Tongue (tissue), 1 donor: ENCODE measurements at regions not wholly inside any gene's neighbourhood (a gene's known extent, or its start where the extent isn't known, plus 50 kb on each side); places are given as distances from the start of the nearest gene placed in this dataset.
A peak's percentile ranks its signal among the peaks of the same experiment; 100 is the strongest.

Source experiments
- DNase-seq: peaks from one replicate; pipeline ENCODE4 v3.0.0-alpha.2; 2015

GRCh38 chr6:101222007-101222406 is 171.5 kb upstream of the GRIK2 start:
- DNase-seq = no peak

GRCh38 chr6:101224751-101225150 is 168.8 kb upstream of the GRIK2 start:
- DNase-seq = no peak

DNA sequence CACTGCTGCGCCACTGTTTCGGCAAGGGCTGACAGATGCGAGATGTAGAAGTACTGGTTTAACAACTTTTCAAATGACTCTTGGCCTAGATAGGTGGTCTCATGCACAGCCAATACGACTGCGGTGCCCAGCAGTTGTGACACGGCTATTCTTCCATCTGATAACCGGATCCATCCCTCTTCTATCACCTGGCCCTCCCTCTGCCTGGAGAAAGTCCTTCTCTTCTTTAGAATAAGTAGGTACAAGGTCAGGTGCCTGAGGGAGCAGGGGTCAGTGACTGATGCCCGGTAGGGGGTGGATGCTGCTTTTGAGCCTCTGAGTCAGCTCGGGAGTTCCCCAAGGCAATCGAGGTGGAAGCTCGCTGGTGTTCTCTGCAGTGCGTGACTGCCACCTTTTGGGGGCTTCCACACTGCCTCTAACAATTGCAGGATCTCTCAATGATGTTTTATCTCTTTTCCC is 166.8 kb upstream of the GRIK2 start:
- no peak for DNase-seq

DNA sequence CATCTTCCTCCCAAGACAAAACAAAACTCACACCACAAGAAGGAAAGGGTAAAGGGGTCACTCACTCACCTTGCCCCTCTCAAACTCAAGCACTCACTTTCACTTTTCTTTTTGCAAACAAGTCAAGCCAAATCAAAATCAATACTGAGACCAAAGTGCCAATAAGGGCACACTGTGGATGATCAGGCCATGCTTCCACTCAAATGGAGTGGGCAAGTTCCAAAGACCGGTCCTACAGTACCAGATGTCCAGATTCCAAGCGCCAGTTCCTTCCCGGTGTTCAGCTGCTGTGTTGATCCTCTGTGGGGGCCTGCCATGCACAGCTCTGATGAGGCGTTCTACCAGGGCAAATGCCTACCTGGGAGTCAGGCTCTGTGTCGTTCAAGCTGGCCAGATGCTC is 162.6 kb upstream of the GRIK2 start:
- DNase-seq = no peak

GRCh38 chr6:101231606-101232235 is 161.8 kb upstream of the GRIK2 start:
- DNase-seq = no peak

GRCh38 chr6:101232961-101233360 is 160.5 kb upstream of the GRIK2 start:
- DNase-seq = no peak

GRCh38 chr6:101236709-101237108 is 156.8 kb upstream of the GRIK2 start:
- DNase-seq = no peak

- no peak for DNase-seq
Measured at GRCh38 chr6:101241442-101241841, 152.1 kb upstream of the GRIK2 start.

DNA sequence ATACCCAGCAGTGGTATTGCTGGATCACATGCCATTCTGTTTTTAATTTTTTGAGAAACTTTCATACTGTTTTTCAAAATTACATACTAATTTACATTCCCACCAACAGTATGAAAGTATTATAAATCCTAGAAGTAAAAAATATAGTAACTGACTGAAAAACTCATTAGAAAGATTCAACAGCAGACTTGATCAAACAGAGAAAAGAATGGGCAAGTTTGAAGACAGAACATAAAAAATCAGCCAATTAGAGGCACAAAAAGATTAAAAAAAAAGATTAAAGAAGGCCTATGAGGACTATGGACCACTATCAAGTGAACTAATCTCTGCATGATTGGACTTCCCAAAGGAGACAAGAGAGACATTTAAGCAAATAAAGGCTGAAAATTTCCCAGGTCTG is 144.0 kb upstream of the GRIK2 start:
- DNase-seq = no peak

DNA sequence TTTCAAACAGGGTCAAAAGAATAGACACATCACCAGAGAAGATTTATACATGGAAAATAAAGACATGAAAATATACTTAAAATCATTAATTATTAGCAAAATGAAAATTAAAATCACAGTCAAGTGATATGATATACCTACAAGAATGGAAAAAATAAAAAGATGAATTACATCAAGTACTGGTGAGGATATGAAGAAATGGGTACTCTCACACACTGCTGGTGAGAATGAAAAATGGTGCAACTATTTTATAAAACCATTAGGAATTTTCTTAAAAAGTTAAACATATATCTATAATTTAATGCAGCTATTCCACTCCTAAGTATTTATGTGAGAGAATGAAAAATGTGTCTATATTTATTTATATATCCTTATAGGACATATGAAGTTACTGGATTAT is 136.3 kb upstream of the GRIK2 start:
- no peak for DNase-seq

GRCh38 chr6:101259505-101259904 is 134.0 kb upstream of the GRIK2 start:
- no peak for DNase-seq

DNA sequence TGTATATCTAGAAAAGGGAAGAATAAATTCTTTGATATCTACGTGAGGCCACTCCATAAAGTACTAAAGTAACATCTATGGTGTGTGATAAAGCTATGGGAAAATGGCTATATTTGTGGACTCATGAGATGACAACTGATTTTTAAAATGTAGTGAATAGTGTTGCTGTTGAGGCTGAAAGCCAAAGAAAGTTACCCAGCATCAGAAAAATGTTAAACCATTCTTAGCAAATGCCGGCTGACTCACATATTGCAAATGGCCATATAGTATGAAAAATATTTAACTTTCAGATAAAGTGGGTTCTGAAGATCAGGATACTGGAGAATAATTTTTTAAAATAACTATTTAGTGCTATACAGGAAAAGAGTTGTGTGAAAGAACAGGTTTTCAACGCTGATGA is 129.9 kb upstream of the GRIK2 start:
- DNase-seq = no peak

- no peak for DNase-seq
Measured at GRCh38 chr6:101266063-101266462, 127.4 kb upstream of the GRIK2 start.

- DNase-seq = no peak
Measured at GRCh38 chr6:101268541-101268940, 125.0 kb upstream of the GRIK2 start.

- DNase-seq = no peak
Measured at GRCh38 chr6:101275251-101275650, 118.3 kb upstream of the GRIK2 start.

DNA sequence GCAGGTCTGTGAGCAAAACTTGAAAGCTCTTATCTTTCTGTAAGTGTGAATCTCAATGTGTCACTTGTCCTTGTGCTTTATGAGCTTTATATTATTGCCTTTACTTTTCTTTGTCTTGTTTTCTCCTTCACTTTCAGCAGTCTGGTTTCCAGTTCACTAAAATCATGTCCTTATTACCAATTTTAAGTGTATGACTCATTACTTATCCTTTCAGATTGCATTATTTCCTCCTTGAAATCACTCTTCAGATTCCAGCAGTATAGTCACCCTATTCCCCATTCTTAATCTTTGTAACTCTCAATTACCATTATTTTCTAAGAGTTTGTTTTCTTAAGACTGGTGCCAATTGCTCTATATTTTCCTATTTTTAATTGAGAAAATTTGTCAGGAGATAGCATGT is 117.4 kb upstream of the GRIK2 start:
- DNase-seq = no peak

GRCh38 chr6:101279410-101279809 is 114.1 kb upstream of the GRIK2 start:
- DNase-seq = no peak

DNA sequence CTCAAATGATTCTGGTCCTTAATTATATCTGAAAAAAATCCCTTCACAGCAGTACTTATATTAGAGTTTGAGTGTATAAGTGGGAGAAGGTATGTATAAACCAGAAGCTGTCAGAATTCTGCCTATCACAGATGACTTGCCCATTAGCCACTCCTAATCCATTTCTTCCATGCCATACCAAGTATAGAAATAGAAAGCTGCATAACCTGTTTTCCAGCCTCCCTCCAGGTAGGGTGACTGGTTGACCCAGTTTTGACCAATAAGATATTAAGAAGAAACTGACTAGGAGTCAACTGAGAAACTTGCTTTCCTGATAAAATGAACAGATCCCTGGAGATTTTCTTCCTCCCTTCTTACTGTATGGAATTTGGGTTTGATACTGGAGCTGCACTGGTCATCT is 112.2 kb upstream of the GRIK2 start:
- DNase-seq = no peak

DNA sequence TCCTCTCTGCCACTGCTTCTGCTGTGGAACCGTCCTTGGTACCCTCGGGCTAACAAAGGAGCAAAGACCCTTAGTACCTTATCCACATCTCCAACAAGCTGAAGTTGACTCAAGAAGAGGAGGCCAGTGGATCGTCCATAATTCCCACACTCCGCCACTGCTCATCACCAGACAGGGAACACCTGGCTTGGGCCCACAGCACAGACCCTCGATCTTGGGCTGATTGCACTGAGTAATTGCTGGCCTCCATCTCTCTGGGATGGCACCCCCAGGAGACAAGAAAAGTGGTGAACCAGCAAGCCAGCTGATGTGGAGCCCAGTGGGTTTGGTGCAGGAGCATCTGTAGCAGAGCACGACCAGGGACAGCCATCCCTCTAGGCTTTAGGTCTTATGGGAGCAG is 109.4 kb upstream of the GRIK2 start:
- no peak for DNase-seq

DNA sequence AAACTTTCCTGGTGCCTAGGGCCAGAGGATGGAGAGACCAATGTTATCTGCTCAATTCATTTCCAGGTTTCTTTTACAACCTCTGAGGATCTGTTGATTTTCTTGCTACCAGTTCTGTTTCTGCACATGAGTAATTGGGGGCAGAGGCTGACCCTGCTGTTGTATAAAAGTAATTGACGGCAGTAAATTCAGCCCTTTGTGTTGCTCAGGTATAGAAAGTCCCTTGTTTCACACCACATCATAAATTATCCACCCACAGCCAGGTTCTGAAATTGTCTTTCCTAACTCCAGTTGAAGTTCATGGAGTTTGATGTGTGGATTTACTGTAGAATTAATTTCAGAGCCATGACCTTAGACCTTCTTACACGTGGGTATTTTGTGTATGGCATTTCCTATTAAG is 107.4 kb upstream of the GRIK2 start:
- DNase-seq = no peak

DNA sequence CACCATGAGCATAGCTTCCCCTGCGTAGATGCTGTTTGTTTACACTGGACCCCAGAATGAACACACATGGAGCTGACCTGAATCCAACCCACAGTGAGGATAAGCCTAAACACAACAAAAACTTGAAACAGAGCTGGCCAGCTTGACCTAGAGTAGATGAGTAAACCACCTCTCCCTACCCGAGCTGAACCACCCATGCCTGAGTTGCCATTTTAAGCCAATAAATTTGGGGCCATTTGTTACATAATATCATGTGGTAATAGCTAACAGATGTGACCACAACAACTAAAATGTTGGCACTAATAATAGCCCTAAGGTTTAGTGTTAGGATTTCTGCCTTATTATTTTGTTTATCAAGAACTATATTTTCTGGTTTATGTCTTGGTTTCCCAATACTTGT is 103.2 kb upstream of the GRIK2 start:
- no peak for DNase-seq

GRCh38 chr6:101294051-101294638 is 99.4 kb upstream of the GRIK2 start:
- no peak for DNase-seq

GRCh38 chr6:101294676-101295075 is 98.8 kb upstream of the GRIK2 start:
- DNase-seq = no peak

GRCh38 chr6:101296169-101296960 is 97.1 kb upstream of the GRIK2 start:
- peak; percentile 91 for DNase-seq
